GM19043 (cell line): ENCODE measurements at regions not wholly inside any gene's neighbourhood (a gene's known extent, or its start where the extent isn't known, plus 50 kb on each side); places are given as distances from the start of the nearest gene placed in this dataset.
"Not testable (repeated sequence)": the region's sequence is repeated elsewhere in the genome, so short reads cannot be mapped to it uniquely, and the experiment has no call there.

Experiments
- ATAC-seq: cut with Tn5 transposase; IDR thresholded peaks from one replicate; pipeline ENCODE4 v1.9.1; 2021; ENCODE audit warnings: low read depth; ENCODE audit not compliant: unreplicated experiment

DNA sequence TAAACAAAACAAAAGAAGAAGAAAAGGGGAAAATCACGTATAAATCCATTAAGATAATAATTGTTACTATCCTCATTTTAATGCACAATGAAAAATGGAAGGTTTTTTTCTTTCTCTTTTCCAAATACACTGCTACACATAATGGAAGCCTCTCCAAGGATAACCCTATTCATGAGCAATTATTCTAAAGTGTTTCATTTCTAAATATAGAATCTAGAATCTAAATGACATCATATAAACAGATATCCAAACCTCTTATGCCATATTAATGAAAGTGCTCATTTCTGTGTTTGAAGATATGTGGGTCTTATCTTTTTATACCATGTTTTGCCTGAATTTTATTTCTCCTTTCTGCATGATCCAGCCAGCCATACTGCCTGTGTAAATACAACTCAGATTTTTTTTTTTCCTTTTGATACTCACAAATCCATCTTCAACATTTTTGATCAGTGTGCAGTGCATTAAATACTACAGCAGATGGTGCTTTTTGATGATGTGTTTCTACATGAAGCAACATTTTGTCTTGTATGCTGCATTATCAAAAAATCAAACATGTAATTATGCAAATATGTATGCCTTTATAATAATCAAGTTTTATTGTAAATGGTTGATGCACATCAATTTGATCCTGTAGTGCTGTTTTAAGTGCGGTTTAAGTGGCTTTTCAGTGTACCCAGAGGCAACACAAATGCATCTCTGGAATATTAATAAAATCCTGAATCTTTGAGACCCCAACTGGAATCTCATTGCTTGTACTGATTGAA is 625.6 kb upstream of the PTBP2 start:
- no peak for ATAC-seq

- no peak for ATAC-seq
Measured at GRCh38 chr1:96096613-96097321, 624.8 kb upstream of the PTBP2 start.

- ATAC-seq = no peak
Measured at GRCh38 chr1:96104506-96104905, 617.1 kb upstream of the PTBP2 start.

- ATAC-seq = no peak
Measured at GRCh38 chr1:96104906-96105305, 616.7 kb upstream of the PTBP2 start.

GRCh38 chr1:96116731-96117130 is 604.9 kb upstream of the PTBP2 start:
- no peak for ATAC-seq

GRCh38 chr1:96130432-96130831 is 591.2 kb upstream of the PTBP2 start:
- ATAC-seq = no peak

GRCh38 chr1:96144636-96145035 is 576.9 kb upstream of the PTBP2 start:
- no peak for ATAC-seq

GRCh38 chr1:96145492-96145891 is 576.1 kb upstream of the PTBP2 start:
- ATAC-seq = no peak

- ATAC-seq = not testable (repeated sequence)
Measured at GRCh38 chr1:96152957-96153356, 568.6 kb upstream of the PTBP2 start.

GRCh38 chr1:96157101-96157500 is 564.5 kb upstream of the PTBP2 start:
- no peak for ATAC-seq

DNA sequence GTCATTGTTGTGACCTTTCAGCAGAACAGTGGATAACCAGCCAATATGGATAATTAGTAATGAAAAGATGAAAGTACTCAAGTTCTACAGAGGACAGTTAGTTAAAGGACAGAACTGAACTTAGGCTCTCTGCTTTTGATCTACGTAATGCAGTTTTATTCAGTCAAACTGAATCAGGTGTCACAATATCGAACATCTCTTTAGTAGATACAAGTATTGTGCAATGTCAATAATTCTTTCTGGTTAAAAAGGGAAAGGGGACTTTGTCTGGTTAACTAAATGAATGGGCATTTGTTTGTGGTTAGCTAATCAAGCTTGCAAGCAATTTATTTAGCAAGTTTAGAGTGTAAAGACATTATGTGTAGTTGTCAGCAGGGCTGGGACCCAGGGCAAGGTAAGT is 562.2 kb upstream of the PTBP2 start:
- ATAC-seq = no peak

DNA sequence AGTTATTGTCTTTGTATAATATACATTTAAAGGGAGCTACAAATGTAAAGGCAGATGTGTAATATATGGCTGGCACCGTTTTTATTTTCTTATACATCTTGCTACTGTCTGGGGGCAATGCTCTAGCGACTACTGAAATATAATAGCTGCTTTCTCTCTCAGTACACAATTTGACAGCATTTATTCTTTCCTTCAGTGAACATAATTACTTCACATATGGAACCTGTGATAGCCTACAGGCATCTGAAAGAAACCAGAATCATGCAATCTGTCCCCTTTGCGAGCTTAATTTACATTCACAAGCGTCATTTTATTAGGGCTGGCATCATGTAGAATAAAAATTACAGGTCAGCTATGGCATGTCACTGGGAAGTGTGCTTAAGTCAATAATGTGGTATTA is 557.5 kb upstream of the PTBP2 start:
- no peak for ATAC-seq

DNA sequence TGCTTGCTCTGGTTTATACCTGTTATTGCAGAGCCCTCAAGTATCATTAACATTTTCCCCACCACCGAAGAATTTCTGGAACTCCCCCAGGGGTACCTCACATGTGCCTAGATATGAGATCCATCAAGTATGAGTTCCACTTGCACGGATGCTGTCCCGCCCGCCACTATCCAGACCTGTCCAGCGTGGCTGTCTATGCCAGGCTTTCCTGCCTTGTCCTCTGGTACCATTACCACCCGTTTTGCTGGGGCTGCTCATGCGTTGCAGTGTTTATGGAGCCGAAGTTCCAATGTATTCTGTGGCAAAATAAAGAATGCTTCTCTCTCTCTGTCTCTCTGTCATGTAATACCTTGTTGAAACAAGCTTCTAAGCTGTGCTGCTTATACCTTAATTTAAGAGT is 543.5 kb upstream of the PTBP2 start:
- ATAC-seq = no peak

- ATAC-seq = no peak
Measured at GRCh38 chr1:96183485-96183884, 538.1 kb upstream of the PTBP2 start.

DNA sequence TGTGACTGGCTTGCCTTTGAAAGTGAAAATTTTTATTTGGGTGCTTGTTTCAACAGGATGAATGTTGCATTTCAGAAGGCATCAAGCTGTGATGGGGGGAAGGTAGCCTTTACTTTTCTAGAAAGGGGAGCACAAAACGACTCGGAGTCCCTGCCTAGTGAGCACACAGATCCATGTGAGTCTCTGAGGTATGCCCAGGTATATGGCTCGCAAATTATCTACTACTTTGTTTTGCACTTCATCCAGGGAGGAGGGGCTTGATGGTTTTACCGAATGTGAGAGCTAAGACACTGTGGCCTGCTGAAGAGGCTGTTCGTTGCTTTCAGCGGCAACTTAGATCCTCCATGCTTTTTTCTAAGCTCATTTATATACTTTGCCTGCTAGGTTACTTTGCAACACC is 537.7 kb upstream of the PTBP2 start:
- ATAC-seq = no peak

DNA sequence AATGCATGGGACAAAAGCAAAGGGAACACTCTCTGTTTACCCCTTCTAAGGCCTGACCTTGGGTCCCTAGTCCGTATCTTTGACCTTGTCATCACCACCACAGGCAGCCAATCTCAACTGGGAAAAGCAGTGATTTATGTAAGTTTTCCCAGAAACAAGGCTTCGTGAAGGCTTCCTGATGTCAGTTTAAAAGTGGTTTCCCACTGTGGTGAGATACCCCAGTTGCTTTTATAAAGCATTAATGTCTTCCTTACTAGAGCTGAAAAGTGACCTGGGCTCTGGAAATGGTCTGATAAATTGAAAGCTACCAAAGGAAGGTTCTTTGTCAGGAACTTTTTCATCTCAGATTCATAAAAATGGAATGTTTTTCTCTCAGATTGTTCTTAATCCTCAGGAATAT is 536.4 kb upstream of the PTBP2 start:
- no peak for ATAC-seq

DNA sequence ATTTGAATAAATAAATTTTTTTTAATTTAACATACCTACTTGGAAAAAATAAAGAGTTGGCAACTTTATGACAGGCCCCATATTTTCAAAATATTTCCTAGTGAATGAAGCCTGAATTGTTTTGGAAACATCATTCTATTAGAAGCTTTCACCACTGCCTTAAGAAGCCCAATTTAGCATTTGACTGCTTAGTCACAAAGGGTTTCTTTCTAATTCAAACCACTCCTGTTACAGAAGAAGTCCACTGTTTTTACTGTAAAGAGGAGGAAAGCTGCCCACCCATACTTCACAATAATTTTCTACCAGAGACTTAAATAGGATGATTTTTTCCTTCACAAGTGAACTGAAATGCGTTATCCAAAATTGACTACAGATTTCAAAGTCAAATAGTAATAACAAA is 534.6 kb upstream of the PTBP2 start:
- no peak for ATAC-seq

GRCh38 chr1:96191165-96191564 is 530.4 kb upstream of the PTBP2 start:
- no peak for ATAC-seq

DNA sequence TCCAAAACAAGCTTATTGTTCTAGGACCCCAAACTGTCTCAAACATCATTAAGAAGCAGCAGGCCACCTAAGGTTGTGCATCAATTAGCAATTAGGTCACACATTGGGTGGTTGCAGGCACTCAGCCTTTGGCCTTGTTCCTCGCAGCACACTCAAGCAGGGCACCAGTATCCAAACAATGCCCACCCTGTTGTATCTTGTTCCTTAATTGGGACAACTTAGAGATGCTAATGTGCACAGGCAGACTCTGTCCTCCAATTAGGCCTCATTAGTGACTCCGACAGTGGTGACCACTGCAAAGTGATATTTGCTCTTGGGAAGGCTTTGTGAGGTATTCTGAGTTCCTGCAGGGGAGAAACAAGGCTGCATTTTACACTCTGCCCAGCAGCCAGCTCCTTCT is 515.1 kb upstream of the PTBP2 start:
- ATAC-seq = no peak

DNA sequence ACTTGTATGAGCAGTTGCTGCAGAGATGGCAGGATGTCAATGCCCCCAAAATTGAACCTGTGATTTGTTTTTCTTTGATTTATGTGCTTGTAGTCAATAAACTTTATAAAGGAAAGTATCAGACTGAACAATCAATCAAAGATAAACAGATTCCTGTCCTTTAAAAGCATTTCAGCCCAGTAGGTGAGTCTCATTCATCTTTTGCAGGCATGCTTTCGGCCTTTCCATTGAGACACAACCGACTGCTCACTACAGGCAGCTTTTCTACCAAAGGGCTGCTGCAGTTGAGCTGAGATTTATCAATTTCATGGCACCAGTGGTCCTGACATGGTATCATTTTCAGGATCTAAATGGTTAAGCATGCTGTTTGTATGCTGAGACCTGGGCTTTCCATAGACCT is 513.6 kb upstream of the PTBP2 start:
- no peak for ATAC-seq

- no peak for ATAC-seq
Measured at GRCh38 chr1:96208428-96208827, 513.2 kb upstream of the PTBP2 start.

DNA sequence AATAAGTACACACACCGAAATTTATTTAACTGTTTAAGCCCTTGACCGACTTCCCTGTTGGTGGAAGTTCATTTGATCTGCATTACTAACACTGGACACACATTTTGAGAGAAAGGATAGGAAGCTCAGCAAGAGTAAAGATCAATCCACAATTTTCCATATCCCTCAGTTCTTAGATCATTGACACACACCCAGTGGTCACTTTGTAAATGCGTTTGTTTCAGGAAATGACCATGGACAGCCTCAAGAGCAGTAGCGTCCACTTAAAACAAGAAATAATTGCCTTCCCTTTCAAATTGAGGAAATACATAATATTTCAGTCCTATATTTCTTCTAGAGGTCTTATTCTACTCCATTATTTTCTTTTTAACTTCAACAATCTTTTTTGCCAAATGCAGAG is 511.5 kb upstream of the PTBP2 start:
- ATAC-seq = no peak
